ENCODE measurements at regions not wholly inside any gene's neighbourhood (a gene's known extent, or its start where the extent isn't known, plus 50 kb on each side); places are given as distances from the start of the nearest gene placed in this dataset.

DNA sequence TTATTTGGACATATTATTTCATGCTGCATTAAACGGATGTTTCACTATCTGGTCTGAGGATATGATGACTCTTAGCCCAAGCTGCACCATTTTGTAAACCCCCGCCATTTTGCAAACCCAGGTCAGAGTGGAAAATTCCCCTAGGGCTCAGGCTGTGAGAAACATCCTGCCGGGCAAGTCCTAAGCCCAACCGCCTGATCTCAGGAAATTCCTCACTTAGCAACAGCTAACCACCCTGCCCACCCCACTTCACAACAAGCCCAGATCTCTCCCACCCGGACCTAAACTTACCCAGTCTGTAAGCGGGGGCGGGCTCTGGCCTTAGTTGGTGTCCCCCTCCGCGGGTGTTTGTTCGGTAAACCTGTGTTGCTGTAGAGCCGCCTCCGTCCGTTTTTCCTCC is 2747.1 kb downstream of the PCDH7 start:
- Histone ChIP-seq H4K20me1 (ENCODE audit: low read length) (no peaks in the 10 kb centered on the region), H3F3A (ENCODE audit: low read length, unreplicated experiment) (no peaks in the 10 kb centered on the region), H3K79me2 (ENCODE audit: low read length) (no peaks in the 10 kb centered on the region), H3K27ac (ENCODE audit: low read length) (no peak overlapping the region), H2AFZ (ENCODE audit: low read length) (no peak overlapping the region), H3K9me2 (replicated peaks; ENCODE audit: low read length) (no peaks in the 10 kb centered on the region), H3K4me1 (ENCODE audit: insufficient read depth, low read length) (no peaks in the 10 kb centered on the region), H3K36me3 (ENCODE audit: low read depth, low read length) (no peaks in the 10 kb centered on the region), H3K4me2 (ENCODE audit: low read length) (no peak overlapping the region), H3K9me3 (ENCODE audit: low read length) (no peaks in the 10 kb centered on the region), H3K4me3 (ENCODE audit: low read length) (no peak overlapping the region), H3K27me3 (ENCODE audit: low read length) (no peaks in the 10 kb centered on the region), H3K9ac (ENCODE audit: low read length) (no peak overlapping the region)
- CTCF ChIA-PET = no interaction called here
- no TSS peak for BruUV-seq (replicated peaks)
- ATAC-seq = no peak
- DNase-seq = no peak
- intact Hi-C loops (cut with micrococcal nuclease) = loop anchor here (10.0 kb wide), 1 partner anchor 58 kb away; no protein-coding TSS in a partner anchor
- TF ChIP-seq EZH2phosphoT487 (IDR thresholded peaks at IDR 0.05; ENCODE audit: borderline replicate concordance, low read length) = no peak
- TF ChIP-seq EZH2 (IDR thresholded peaks at IDR 0.05; ENCODE audit: low read length, unreplicated experiment) = no peak
- TF ChIP-seq, protein P1, sequence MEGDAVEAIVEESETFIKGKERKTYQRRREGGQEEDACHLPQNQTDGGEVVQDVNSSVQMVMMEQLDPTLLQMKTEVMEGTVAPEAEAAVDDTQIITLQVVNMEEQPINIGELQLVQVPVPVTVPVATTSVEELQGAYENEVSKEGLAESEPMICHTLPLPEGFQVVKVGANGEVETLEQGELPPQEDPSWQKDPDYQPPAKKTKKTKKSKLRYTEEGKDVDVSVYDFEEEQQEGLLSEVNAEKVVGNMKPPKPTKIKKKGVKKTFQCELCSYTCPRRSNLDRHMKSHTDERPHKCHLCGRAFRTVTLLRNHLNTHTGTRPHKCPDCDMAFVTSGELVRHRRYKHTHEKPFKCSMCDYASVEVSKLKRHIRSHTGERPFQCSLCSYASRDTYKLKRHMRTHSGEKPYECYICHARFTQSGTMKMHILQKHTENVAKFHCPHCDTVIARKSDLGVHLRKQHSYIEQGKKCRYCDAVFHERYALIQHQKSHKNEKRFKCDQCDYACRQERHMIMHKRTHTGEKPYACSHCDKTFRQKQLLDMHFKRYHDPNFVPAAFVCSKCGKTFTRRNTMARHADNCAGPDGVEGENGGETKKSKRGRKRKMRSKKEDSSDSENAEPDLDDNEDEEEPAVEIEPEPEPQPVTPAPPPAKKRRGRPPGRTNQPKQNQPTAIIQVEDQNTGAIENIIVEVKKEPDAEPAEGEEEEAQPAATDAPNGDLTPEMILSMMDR (conservative IDR thresholded peaks at IDR 0.05; ENCODE audit: low read depth, low read length) = no peak
- POLR2A ChIA-PET (ENCODE audit: unreplicated experiment) = no interaction called here

DNA sequence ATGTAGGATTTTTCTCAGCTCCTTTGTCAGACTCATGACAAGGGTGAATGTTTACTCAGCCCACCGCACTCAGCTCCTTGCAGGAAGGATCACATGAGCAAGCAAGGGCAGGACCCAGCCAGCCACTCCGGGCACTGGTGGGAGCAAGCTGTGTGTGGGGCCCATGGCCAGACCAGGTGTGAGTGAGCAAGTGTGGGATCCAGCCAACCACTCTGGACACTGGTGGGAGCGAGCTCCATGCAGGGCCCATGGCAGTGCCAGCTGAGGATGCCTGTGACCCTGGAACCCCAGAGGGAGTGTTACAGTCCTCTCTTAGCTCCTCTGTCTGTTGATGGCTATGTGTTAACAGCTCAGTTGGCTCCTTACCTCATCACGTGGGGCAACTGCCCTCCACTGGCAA is 2750.6 kb downstream of the PCDH7 start:
- POLR2A ChIA-PET (ENCODE audit: unreplicated experiment) = no interaction called here
- DNase-seq (no peak), ATAC-seq (no peak)
- H3K27ac ChIP-seq (ENCODE audit: low read length) = no peak overlapping the region
- TF ChIP-seq, protein P1 (conservative IDR thresholded peaks at IDR 0.05; ENCODE audit: low read depth, low read length) = no peak
- TF ChIP-seq EZH2 (IDR thresholded peaks at IDR 0.05; ENCODE audit: low read length, unreplicated experiment) (no peak), EZH2phosphoT487 (IDR thresholded peaks at IDR 0.05; ENCODE audit: borderline replicate concordance, low read length) (no peak)
- CTCF ChIA-PET = no interaction called here
- H2AFZ ChIP-seq (ENCODE audit: low read length) = no peak overlapping the region
- no peaks in the 10 kb centered on the region for H3K36me3 ChIP-seq (ENCODE audit: low read depth, low read length)
- no TSS peak for BruUV-seq (replicated peaks)
- no peaks in the 10 kb centered on the region for H3K27me3 ChIP-seq (ENCODE audit: low read length)
- no peaks in the 10 kb centered on the region for H3K9me2 ChIP-seq (replicated peaks; ENCODE audit: low read length)
- no peaks in the 10 kb centered on the region for H3K9me3 ChIP-seq (ENCODE audit: low read length)
- H3K9ac ChIP-seq (ENCODE audit: low read length) = no peak overlapping the region
- no peaks in the 10 kb centered on the region for H3F3A ChIP-seq (ENCODE audit: low read length, unreplicated experiment)
- no peak overlapping the region for H3K4me3 ChIP-seq (ENCODE audit: low read length)
- H4K20me1 ChIP-seq (ENCODE audit: low read length) = no peaks in the 10 kb centered on the region
- H3K4me2 ChIP-seq (ENCODE audit: low read length) = no peak overlapping the region
- H3K79me2 ChIP-seq (ENCODE audit: low read length) = no peaks in the 10 kb centered on the region
- intact Hi-C loops (cut with micrococcal nuclease) = no loop called here
- H3K4me1 ChIP-seq (ENCODE audit: insufficient read depth, low read length) = no peaks in the 10 kb centered on the region

DNA sequence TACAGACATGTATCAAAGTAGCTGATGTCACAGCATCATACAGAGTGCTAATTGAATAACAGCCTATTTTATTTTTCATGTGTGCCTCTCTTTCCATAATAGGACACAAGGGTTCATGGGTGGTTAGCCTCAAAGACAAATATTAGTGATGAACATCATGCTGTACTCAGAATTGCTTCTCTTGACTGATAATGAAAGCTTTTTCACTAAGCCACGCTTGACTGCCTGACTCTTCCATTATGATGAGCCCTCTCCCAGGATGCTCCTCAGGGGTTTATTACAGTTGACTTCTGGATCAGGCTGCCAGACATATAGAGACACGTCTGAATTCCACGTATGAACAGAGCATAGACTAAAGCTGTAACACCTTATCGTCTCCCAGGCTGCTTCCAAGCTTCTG is 2757.5 kb downstream of the PCDH7 start:
- H3K27me3 ChIP-seq (ENCODE audit: low read length) = no peaks in the 10 kb centered on the region
- intact Hi-C loops (cut with micrococcal nuclease) = no loop called here
- no peak overlapping the region for H3K27ac ChIP-seq (ENCODE audit: low read length)
- H3K4me3 ChIP-seq (ENCODE audit: low read length) = no peak overlapping the region
- no peak for ATAC-seq
- no peaks in the 10 kb centered on the region for H3K79me2 ChIP-seq (ENCODE audit: low read length)
- no peak for DNase-seq
- no peak overlapping the region for H3K9ac ChIP-seq (ENCODE audit: low read length)
- no TSS peak for BruUV-seq (replicated peaks)
- no peaks in the 10 kb centered on the region for H3K9me3 ChIP-seq (ENCODE audit: low read length)
- no peak for TF ChIP-seq EZH2phosphoT487 (IDR thresholded peaks at IDR 0.05; ENCODE audit: borderline replicate concordance, low read length)
- no peak for TF ChIP-seq EZH2 (IDR thresholded peaks at IDR 0.05; ENCODE audit: low read length, unreplicated experiment)
- TF ChIP-seq, protein P1 (conservative IDR thresholded peaks at IDR 0.05; ENCODE audit: low read depth, low read length) = no peak
- no peaks in the 10 kb centered on the region for H3K4me1 ChIP-seq (ENCODE audit: insufficient read depth, low read length)
- H3K9me2 ChIP-seq (replicated peaks; ENCODE audit: low read length) = no peaks in the 10 kb centered on the region
- H3F3A ChIP-seq (ENCODE audit: low read length, unreplicated experiment) = no peaks in the 10 kb centered on the region
- H2AFZ ChIP-seq (ENCODE audit: low read length) = no peak overlapping the region
- no peaks in the 10 kb centered on the region for H4K20me1 ChIP-seq (ENCODE audit: low read length)
- no peaks in the 10 kb centered on the region for H3K36me3 ChIP-seq (ENCODE audit: low read depth, low read length)
- CTCF ChIA-PET = no interaction called here
- H3K4me2 ChIP-seq (ENCODE audit: low read length) = no peak overlapping the region
- POLR2A ChIA-PET (ENCODE audit: unreplicated experiment) = no interaction called here
